Activated B cell treated with CpG ODN at 0.5 μM for 24 hours (primary cell): ENCODE measurements at regions not wholly inside any gene's neighbourhood (a gene's known extent, or its start where the extent isn't known, plus 50 kb on each side); places are given as distances from the start of the nearest gene placed in this dataset.

ENCODE experiments used
- ATAC-seq: fragments of 200-7000 bp; cut with Tn5 transposase; one replicate; pipeline ENCODE4 v1.10.0; 2021; ENCODE audit warnings: low read depth, mild to moderate bottlenecking, moderate library complexity
- CTCF ChIA-PET: fragments of 350-600 bp; sonication (Branson Sonifier 250); formaldehyde crosslinking; loops from one replicate; lab custom pipeline; 2021; ENCODE audit warnings: antibody characterized with exemption; lab: Charles Lee
- POLR2A ChIA-PET: fragments of 350-600 bp; sonication (Branson Sonifier 250); formaldehyde crosslinking; loops from one replicate; lab custom pipeline; 2021; ENCODE audit warnings: antibody characterized with exemption; lab: Charles Lee
- DNase-seq: peaks from one replicate; pipeline ENCODE4 v3.0.0; 2022
- H3K27ac Mint-ChIP-seq: one replicate; pipeline ENCODE4 v1.8.0; 2020; ENCODE audit warnings: mixed read lengths
- H3K27me3 Mint-ChIP-seq: one replicate; pipeline ENCODE4 v1.8.0; 2021; ENCODE audit warnings: mixed read lengths
- H3K36me3 Mint-ChIP-seq: one replicate; pipeline ENCODE4 v1.8.0; 2021; ENCODE audit warnings: low read depth, mixed read lengths
- H3K4me1 Mint-ChIP-seq: one replicate; pipeline ENCODE4 v1.8.0; 2021; ENCODE audit warnings: mixed read lengths
- H3K4me3 Mint-ChIP-seq: one replicate; pipeline ENCODE4 v1.8.0; 2020; ENCODE audit warnings: mild to moderate bottlenecking, mixed read lengths
- H3K9me3 Mint-ChIP-seq: one replicate; pipeline ENCODE4 v1.8.0; 2020; ENCODE audit warnings: mixed read lengths
- CTCF ChIP-seq: fragments of 200-600 bp; IDR thresholded peaks from one replicate; pipeline ENCODE4 v1.8.0; 2022; ENCODE audit warnings: antibody characterized with exemption, mild to moderate bottlenecking
- intact Hi-C: fragments of 100-400 bp; cut with micrococcal nuclease; formaldehyde crosslinking; loops from one replicate; pipeline ENCODE4 v1.15.1; 2024

GRCh38 chr9:11320989-11321388, 708.2 kb upstream of the PTPRD start:
- TF ChIP-seq CTCF, result no peak
- Mint-ChIP-seq H3K27ac (no peak overlapping the region), H3K27me3 (no peaks in the 10 kb centered on the region), H3K36me3 (no peaks in the 10 kb centered on the region), H3K9me3 (peaks cover 2% of the 10 kb centered on the region), H3K4me3 (no peak overlapping the region), H3K4me1 (no peaks in the 10 kb centered on the region)
- ChIA-PET CTCF (no interaction called here), POLR2A (no interaction called here)
- no peak for ATAC-seq
- no peak for DNase-seq
- intact Hi-C loops, result no loop called here

GRCh38 chr9:11323457-11323856, 710.7 kb upstream of the PTPRD start:
- intact Hi-C loops, result no loop called here
- no peak overlapping the region for H3K4me3 Mint-ChIP-seq
- H3K27me3 Mint-ChIP-seq, result no peaks in the 10 kb centered on the region
- no peak overlapping the region for H3K27ac Mint-ChIP-seq
- ChIA-PET CTCF (no interaction called here), POLR2A (no interaction called here)
- no peaks in the 10 kb centered on the region for H3K36me3 Mint-ChIP-seq
- ATAC-seq (no peak), DNase-seq (no peak)
- no peaks in the 10 kb centered on the region for H3K4me1 Mint-ChIP-seq
- peaks cover 2% of the 10 kb centered on the region for H3K9me3 Mint-ChIP-seq
- no peak for TF ChIP-seq CTCF

GRCh38 chr9:11326231-11326630, 713.4 kb upstream of the PTPRD start:
- no peak for ATAC-seq
- H3K36me3 Mint-ChIP-seq, result no peaks in the 10 kb centered on the region

GRCh38 chr9:11328326-11328725, 715.5 kb upstream of the PTPRD start:
- no peak overlapping the region for H3K4me3 Mint-ChIP-seq
- ChIA-PET CTCF (no interaction called here), POLR2A (no interaction called here)
- H3K27ac Mint-ChIP-seq, result no peak overlapping the region
- no peaks in the 10 kb centered on the region for H3K4me1 Mint-ChIP-seq
- intact Hi-C loops, result no loop called here
- DNase-seq, result no peak
- no peaks in the 10 kb centered on the region for H3K27me3 Mint-ChIP-seq
- H3K36me3 Mint-ChIP-seq, result no peaks in the 10 kb centered on the region
- TF ChIP-seq CTCF, result no peak
- no peak for ATAC-seq
- peaks cover 9% of the 10 kb centered on the region for H3K9me3 Mint-ChIP-seq

More at GRCh38 chr9:11326231-11326630, 713.4 kb upstream of the PTPRD start:
- Mint-ChIP-seq H3K9me3 (peaks cover 4% of the 10 kb centered on the region), H3K4me1 (no peaks in the 10 kb centered on the region), H3K27me3 (no peaks in the 10 kb centered on the region), H3K27ac (no peak overlapping the region), H3K4me3 (no peak overlapping the region)
- CTCF ChIA-PET, result no interaction called here
- no peak for TF ChIP-seq CTCF
- intact Hi-C loops, result no loop called here
- DNase-seq, result no peak
- POLR2A ChIA-PET, result no interaction called here

GRCh38 chr9:11335011-11335410, 722.2 kb upstream of the PTPRD start:
- CTCF ChIA-PET, result no interaction called here
- H3K4me3 Mint-ChIP-seq, result no peak overlapping the region
- DNase-seq, result no peak
- H3K27ac Mint-ChIP-seq, result no peak overlapping the region
- peaks cover 5% of the 10 kb centered on the region for H3K9me3 Mint-ChIP-seq
- peaks cover 4% of the 10 kb centered on the region for H3K4me1 Mint-ChIP-seq
- ATAC-seq, result no peak
- POLR2A ChIA-PET, result no interaction called here
- H3K36me3 Mint-ChIP-seq, result no peaks in the 10 kb centered on the region
- intact Hi-C loops, result no loop called here
- no peak for TF ChIP-seq CTCF
- no peaks in the 10 kb centered on the region for H3K27me3 Mint-ChIP-seq
